GM18507 (cell line): ENCODE measurements at regions not wholly inside any gene's neighbourhood (a gene's known extent, or its start where the extent isn't known, plus 50 kb on each side); places are given as distances from the start of the nearest gene placed in this dataset.
"Not testable (repeated sequence)": the region's sequence is repeated elsewhere in the genome, so short reads cannot be mapped to it uniquely, and the experiment has no call there.

Experiments used
- DNase-seq: peaks from one replicate; pipeline ENCODE4 v3.0.0; 2011; ENCODE audit warnings: low read depth; ENCODE audit not compliant: insufficient read length; ENCODE audit errors: extremely low spot score
- FAIRE-seq: peaks from 2 replicates; lab custom pipeline; 2011; peaks lifted over from hg19 to GRCh38; lab: Jason Lieb, UNC

- FAIRE-seq (no peak), DNase-seq (no peak)
Measured at GRCh38 chr17:71067669-71068407, 898.5 kb downstream of the KCNJ2 start.

- FAIRE-seq (no peak), DNase-seq (no peak)
Measured at GRCh38 chr17:71068408-71068750, 899.0 kb downstream of the KCNJ2 start.

- FAIRE-seq, result no peak
- DNase-seq, result no peak
Measured at GRCh38 chr17:71071041-71071440, 901.7 kb downstream of the KCNJ2 start.

GRCh38 chr17:71071837-71072236 lies 902.5 kb downstream of the KCNJ2 start:
- DNase-seq (no peak), FAIRE-seq (no peak)

DNA sequence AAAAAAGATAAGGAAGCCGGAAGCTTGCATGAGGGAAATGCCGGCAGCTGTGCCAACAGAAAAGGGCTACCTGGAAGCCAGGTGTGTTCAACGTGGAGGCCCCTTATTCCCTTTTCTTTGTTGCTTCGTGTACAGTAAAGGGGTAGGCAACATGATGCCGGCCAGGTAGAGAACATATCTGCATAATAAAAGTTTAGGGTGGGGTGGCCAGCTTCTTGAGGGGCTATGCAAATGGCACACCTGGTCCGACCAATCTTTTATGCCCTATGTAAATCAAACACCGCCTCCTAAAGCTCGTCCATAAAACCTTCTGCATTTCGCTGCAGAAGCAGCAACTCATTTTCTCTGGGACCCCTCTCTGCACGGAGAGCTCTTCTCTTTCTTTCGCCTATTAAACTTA lies 911.6 kb downstream of the KCNJ2 start:
- DNase-seq (no peak), FAIRE-seq (no peak)

GRCh38 chr17:71081666-71082065 lies 912.3 kb downstream of the KCNJ2 start:
- DNase-seq (no peak), FAIRE-seq (no peak)

DNA sequence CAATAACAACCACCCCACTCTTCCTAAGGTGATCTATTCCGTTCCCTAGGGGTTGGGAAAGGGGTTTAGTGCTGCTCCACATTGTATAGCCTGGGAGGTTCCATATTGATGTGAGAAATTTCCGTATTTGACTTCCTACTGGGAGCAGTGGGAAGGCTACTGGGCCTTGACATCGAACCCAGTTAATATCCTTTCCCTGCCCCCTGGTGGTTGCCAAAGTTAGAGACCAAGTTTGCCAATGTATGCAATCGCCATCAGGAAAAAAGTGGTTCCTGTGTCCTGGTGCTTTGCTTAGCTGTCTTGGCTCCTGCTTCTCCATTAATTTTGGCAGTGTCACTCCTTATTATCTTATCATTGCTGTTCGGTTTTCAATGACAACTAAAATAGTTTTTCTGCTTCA lies 914.9 kb downstream of the KCNJ2 start:
- DNase-seq, result no peak
- no peak for FAIRE-seq

- no peak for DNase-seq
- FAIRE-seq, result no peak
Measured at GRCh38 chr17:71084838-71085237, 915.5 kb downstream of the KCNJ2 start.

- FAIRE-seq (no peak), DNase-seq (no peak)
Measured at GRCh38 chr17:71085238-71086033, 916.1 kb downstream of the KCNJ2 start.

- FAIRE-seq, result no peak
- DNase-seq, result no peak
Measured at GRCh38 chr17:71089431-71089830, 920.1 kb downstream of the KCNJ2 start.

- FAIRE-seq, result no peak
- DNase-seq, result no peak
Measured at GRCh38 chr17:71098071-71098470, 928.7 kb downstream of the KCNJ2 start.

GRCh38 chr17:71099003-71099714 lies 929.8 kb downstream of the KCNJ2 start:
- FAIRE-seq, result no peak

DNA sequence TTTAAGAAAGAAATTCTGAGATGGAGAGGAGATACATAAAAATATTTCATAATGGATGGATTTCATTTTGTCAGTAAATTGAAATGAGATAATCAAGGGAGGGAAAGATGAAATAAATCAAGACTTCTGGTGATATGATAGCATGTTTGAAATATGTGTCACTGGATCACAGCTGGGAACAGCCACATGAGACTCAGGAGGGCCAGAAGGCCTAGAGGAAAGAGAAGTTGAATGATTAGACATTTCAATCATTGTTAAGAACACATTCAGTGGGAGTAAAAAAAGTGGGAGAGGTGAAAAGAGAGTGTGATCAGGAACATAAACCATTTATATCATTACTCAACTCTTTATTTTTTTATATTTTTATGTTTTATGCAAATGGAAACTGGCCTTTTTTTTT lies 933.4 kb downstream of the KCNJ2 start:
- FAIRE-seq (no peak), DNase-seq (no peak)

More at GRCh38 chr17:71099003-71099714, 929.8 kb downstream of the KCNJ2 start:
- no peak for DNase-seq

DNA sequence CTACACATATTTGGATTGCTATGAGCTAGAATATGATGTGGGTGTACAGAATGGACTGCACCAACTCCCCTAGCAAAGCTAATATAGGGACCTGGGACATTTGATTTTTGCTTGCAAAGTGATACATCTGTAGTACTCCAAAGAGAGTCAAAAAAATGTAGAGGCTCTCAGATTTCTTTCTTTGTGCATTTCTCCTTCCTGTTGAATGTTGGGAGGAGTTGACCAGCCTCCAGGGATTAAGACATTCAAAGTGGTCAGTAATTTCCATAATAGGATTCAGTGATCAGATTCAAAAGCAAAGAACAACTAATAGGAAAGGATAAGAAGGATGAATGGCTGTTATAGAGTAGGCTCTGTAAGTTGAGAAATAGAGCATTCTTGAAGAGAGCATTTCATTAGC lies 934.9 kb downstream of the KCNJ2 start:
- DNase-seq, result no peak
- no peak for FAIRE-seq

DNA sequence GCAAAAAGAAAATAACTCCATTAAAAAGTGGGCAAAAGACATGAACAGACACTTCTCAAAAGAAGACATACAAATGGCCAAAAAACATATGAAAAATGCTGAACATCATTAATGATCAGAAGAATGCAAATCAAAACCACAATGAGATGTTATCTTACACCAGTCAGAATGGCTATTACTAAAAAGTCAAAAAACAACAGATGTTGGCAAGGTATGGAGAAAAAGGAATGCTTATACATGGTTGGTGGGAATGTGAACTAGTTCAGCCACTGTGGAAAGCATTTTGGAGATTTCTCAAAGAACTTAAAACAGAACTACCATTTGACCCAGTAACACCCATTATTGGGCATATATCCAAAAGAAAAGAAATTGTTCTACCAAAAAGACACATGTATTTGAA lies 936.7 kb downstream of the KCNJ2 start:
- not testable (repeated sequence) for DNase-seq, FAIRE-seq

DNA sequence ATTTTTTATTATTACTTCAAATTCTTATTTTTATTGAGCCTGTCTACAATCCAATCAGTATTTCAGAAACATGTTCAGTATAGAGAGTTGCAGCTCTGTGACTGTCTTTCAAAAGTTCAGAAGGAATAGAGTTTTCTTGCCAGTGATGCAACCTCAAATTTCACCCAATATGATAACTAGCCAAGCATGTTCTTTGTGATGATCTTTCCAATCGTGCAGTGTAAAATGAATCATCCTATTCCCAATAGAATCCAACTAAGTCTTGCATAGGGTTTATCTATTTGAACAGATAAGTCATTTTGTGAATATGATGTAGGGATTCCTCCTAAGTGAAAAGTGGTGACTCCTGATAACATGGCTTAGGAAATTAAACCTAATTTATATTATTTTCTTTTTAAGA lies 937.8 kb downstream of the KCNJ2 start:
- DNase-seq (no peak), FAIRE-seq (no peak)

DNA sequence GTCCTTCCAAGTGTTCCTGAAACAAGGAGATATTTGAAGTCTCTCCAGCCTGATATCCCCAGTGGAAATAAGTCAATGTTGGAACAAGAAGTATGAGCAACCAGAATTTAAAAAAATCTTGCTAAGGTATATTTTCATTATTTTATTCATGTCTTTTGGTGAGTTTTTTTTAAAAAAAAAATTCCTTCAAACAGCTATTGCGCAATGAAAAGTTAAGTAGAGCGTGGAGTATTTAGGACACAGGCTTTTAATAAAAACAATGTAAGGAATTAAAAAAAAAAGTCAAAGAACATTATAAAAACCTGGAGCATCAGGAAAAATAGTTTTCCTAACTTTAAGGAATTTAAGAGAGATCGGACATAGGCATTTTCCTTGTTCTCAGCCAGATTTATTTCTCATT lies 940.4 kb downstream of the KCNJ2 start:
- FAIRE-seq, result no peak
- DNase-seq, result no peak

DNA sequence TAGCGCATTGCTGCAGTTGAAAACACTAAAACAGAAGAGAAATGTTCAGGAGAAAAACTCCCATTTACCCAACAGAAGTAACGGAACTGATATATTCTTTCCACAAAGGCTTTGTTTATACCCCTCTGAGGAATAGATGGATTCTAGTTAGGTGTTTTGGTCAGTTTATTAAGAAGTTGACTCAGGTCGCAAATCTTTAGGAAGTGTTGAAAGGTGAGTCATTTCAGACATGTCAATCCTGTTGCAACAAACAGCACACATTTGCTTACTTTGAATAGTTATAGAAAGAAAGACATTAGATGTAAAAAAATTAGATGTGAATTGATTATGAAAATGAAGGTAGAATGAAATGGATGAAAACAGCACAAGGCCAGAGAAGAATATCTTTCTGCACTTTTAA lies 941.0 kb downstream of the KCNJ2 start:
- DNase-seq, result no peak
- no peak for FAIRE-seq

DNA sequence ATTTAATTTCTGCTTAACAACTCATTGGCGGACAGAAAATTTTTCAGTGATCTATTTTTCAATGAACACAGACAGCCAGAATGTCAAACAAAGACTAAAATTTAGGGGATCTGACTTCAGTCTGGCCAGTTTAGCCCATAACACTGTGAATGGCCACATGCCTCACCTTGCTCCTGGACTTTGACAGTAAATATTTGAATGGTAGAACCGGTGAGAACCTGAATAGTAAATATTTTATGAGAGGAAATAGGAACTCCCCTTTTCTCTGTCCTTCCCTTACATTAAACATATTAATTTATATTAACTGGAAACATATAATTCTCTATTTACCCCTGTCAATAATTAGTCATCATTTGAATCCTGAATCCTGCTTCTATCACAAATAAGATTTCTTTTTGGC lies 942.1 kb downstream of the KCNJ2 start:
- FAIRE-seq (no peak), DNase-seq (no peak)

DNA sequence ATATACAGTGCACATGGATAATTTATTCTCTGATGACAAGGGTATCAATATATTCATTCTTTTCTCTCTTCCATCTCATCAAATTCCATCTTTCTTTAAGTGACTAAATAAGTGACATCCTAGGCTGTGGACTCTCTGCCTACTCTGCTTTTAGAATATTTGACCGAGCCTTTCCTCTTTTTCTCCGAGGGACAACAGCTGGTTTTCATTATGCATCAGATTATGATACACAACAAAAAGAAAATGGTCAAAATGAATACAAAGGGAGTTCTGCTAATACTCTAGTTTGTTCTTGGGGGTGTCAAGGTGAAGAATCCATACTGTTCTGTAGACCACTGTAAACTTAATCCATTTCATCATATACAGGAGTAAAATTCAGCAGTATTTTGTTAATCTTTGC lies 942.6 kb downstream of the KCNJ2 start:
- no peak for DNase-seq

GRCh38 chr17:71113347-71113746 lies 944.0 kb downstream of the KCNJ2 start:
- FAIRE-seq, result no peak
- DNase-seq, result no peak

More for the DNA sequence above, 942.6 kb downstream of the KCNJ2 start:
- no peak for FAIRE-seq
